Coronary artery (tissue), 2 donors: ENCODE measurements at regions not wholly inside any gene's neighbourhood (a gene's known extent, or its start where the extent isn't known, plus 50 kb on each side); places are given as distances from the start of the nearest gene placed in this dataset.

ENCODE experiments used
- DNase-seq: peaks from one replicate; pipeline ENCODE4 v3.0.0-alpha.2; 2017; ENCODE audit warnings: low spot score
- H3K27ac ChIP-seq, 2 donors: fragments of 200-600 bp; sonication (generic); one replicate each; pipeline ENCODE4 v1.5.1; 2016 to 2019
- H3K4me3 ChIP-seq: fragments of 200-600 bp; sonication (generic); 2 replicates; pipeline ENCODE4 v1.5.1; 2016; ENCODE audit warnings: mild to moderate bottlenecking, moderate library complexity
- CTCF ChIP-seq: fragments of 200-600 bp; sonication (generic); IDR thresholded peaks from one replicate; pipeline ENCODE4 v1.5.1; 2019; ENCODE audit warnings: antibody characterized with exemption

DNA sequence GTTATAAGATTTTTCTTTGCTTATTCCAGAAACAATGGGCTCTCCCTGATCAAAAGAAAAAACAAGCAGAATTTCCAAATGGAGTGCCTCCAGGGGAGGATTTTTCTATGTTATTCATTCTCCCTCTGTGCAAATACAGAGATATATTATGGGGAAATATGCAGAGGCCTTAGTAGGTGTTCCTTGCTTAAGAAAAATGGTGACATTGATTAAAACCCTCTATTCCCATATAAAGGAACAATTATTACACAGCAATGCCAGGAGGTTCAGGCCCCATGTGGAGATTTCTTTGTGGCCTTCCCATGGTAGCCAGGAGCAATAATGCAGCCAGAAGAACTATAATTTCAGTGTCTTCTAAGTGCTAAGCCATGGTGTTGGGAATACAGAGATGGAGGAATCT is 255.9 kb upstream of the CXCR4 start:
- DNase-seq = no peak
- no peak overlapping the region for H3K4me3 ChIP-seq
- no peak for TF ChIP-seq CTCF
- no peak overlapping the region for H3K27ac ChIP-seq

DNA sequence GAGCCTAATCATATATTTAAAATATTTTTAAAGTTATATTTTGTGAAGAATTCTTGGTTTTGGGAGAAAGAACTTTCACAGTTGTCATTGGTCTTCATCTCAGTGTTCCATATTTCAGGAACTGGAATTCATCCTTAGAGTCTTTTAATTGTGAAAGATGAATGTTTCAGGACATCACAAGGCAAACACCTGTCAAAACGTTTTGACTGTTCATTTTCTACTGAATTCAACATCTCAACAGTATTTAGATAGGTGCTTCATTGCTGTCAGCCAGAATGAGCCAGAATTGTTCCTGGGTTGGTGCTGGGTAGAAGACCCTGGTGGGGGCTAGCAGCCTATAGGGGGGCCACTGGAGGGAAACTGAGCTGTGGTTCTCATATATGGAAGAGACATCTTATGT is 255.1 kb upstream of the CXCR4 start:
- DNase-seq = no peak
- no peak for TF ChIP-seq CTCF
- Histone ChIP-seq H3K27ac (no peak overlapping the region), H3K4me3 (no peak overlapping the region)

GRCh38 chr2:136363900-136364299 is 246.0 kb upstream of the CXCR4 start:
- TF ChIP-seq CTCF = no peak
- H3K4me3 ChIP-seq = no peak overlapping the region
- no peak for DNase-seq
- H3K27ac ChIP-seq = no peak overlapping the region

- TF ChIP-seq CTCF = no peak
- no peak overlapping the region for H3K4me3 ChIP-seq
- no peak overlapping the region for H3K27ac ChIP-seq
- no peak for DNase-seq
Observed at GRCh38 chr2:136363470-136363869, 245.5 kb upstream of the CXCR4 start.

- Histone ChIP-seq H3K27ac (no peak overlapping the region), H3K4me3 (no peak overlapping the region)
- DNase-seq = no peak
- no peak for TF ChIP-seq CTCF
Observed at GRCh38 chr2:136362676-136363390, 244.9 kb upstream of the CXCR4 start.

GRCh38 chr2:136361521-136361920 is 243.6 kb upstream of the CXCR4 start:
- no peak for DNase-seq
- Histone ChIP-seq H3K27ac (no peak overlapping the region), H3K4me3 (no peak overlapping the region)
- TF ChIP-seq CTCF = no peak

- no peak for DNase-seq
- no peak for TF ChIP-seq CTCF
- H3K27ac ChIP-seq = no peak overlapping the region
- no peak overlapping the region for H3K4me3 ChIP-seq
Observed at GRCh38 chr2:136360790-136361189, 242.8 kb upstream of the CXCR4 start.
